Gastrocnemius medialis (tissue), 4 donors: ENCODE measurements at regions not wholly inside any gene's neighbourhood (a gene's known extent, or its start where the extent isn't known, plus 50 kb on each side); places are given as distances from the start of the nearest gene placed in this dataset.

Source experiments
- ATAC-seq, 2 donors: fragments of 150-250 bp; one replicate each; pipeline ENCODE4 v1.9.1; 2016
- DNase-seq, 2 donors: peaks; one replicate each; pipeline ENCODE4 v3.0.0-alpha.2; 2019
- H3K27ac ChIP-seq, 4 donors: fragments of 200-600 bp; sonication (generic); 1 replicate in 1 of 4; 2 replicates in 3 of 4; pipeline ENCODE4 v1.5.1; 2016 to 2018; ENCODE audit warnings: mild to moderate bottlenecking in 2 of 4, moderate library complexity in 1 of 4
- H3K27me3 ChIP-seq, 3 donors: fragments of 200-600 bp; sonication (generic) in 2 of 3; 1 replicate in 1 of 3; 2 replicates in 2 of 3; pipeline versions ENCODE4 v1.5.1 to v1.6.0; 2016 to 2019; ENCODE audit warnings: mild to moderate bottlenecking in 1 of 3, moderate library complexity in 1 of 3
- H3K36me3 ChIP-seq, 2 donors: fragments of 200-600 bp; sonication (generic) in 1 of 2; one replicate each; pipeline ENCODE4 v1.5.1; 2017 to 2018
- H3K4me1 ChIP-seq, 2 donors: fragments of 200-600 bp; sonication (generic) in 1 of 2; one replicate each; pipeline ENCODE4 v1.5.1; 2016 to 2017; ENCODE audit warnings: mild to moderate bottlenecking in 2 of 2
- H3K4me3 ChIP-seq, 4 donors: fragments of 200-600 bp; sonication (generic) in 3 of 4; 1 replicate in 1 of 4; 2 replicates in 3 of 4; pipeline ENCODE4 v1.5.1; 2016 to 2019; ENCODE audit warnings: mild to moderate bottlenecking in 2 of 4
- H3K9me3 ChIP-seq, 3 donors: fragments of 200-600 bp; sonication (generic) in 2 of 3; 1 replicate in 1 of 3; 2 replicates in 2 of 3; pipeline ENCODE4 v1.5.1; 2016 to 2019
- POLR2A ChIP-seq, 2 donors: fragments of 450-650 bp; IDR thresholded peaks; one replicate each; pipeline ENCODE4 v1.6.1; 2017; ENCODE audit warnings: antibody characterized with exemption in 2 of 2, mild to moderate bottlenecking in 2 of 2, moderate library complexity in 2 of 2
- in situ Hi-C, 4 donors: fragments of 200-750 bp; cut with MboI; loops; one replicate each; pipeline versions ENCODE4 v1.15.0 to v1.8.0; 2017; ENCODE audit warnings: low sequenced_read_pairs in 4 of 4
- intact Hi-C: fragments of 100-400 bp; cut with DNase I; formaldehyde crosslinking; loops from one replicate; pipeline ENCODE4 v1.15.1; 2023; ENCODE audit warnings: low total_unique reads
- TF ChIP-seq, protein P1 (sequence below), 5 experiments: fragments of 450-650 bp in 3 of 5; fragments of 200-600 bp in 2 of 5; sonication (generic) in 2 of 5; IDR thresholded peaks in 4 of 5; conservative IDR thresholded peaks in 1 of 5; 1 replicate in 4 of 5; 2 replicates in 1 of 5; pipeline ENCODE4 v1.5.1; 2016 to 2019; ENCODE audit warnings: antibody characterized with exemption in 5 of 5, mild to moderate bottlenecking in 3 of 5, moderate library complexity in 3 of 5

DNA sequence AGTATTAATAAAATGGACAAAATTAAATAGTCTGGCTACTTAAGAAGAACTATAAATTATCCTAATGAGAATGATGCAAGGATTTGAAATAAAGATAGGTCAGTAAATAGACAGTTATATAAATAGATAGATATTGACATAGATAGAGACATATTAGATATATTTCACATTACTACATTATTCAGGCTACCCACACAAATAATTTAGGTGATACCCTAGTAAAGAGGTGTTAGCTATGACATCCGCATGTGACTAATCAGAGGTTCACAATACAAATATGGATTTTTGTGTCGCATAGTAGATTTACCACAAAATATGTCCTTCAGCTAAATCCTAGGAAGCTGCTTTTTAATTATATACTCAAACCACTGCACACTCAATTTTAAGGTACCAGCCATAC lies 729.0 kb upstream of the ANO3 start:
- no peaks in the 10 kb centered on the region for H3K9me3 ChIP-seq
- no peak overlapping the region for H3K27ac ChIP-seq
- in situ Hi-C loops (no loop called here), intact Hi-C loops (no loop called here)
- no peaks in the 10 kb centered on the region for H3K4me1 ChIP-seq
- no peak overlapping the region for H3K4me3 ChIP-seq
- H3K27me3 ChIP-seq = no peaks in the 10 kb centered on the region
- DNase-seq (no peak), ATAC-seq (no peak)
- TF ChIP-seq, protein P1, sequence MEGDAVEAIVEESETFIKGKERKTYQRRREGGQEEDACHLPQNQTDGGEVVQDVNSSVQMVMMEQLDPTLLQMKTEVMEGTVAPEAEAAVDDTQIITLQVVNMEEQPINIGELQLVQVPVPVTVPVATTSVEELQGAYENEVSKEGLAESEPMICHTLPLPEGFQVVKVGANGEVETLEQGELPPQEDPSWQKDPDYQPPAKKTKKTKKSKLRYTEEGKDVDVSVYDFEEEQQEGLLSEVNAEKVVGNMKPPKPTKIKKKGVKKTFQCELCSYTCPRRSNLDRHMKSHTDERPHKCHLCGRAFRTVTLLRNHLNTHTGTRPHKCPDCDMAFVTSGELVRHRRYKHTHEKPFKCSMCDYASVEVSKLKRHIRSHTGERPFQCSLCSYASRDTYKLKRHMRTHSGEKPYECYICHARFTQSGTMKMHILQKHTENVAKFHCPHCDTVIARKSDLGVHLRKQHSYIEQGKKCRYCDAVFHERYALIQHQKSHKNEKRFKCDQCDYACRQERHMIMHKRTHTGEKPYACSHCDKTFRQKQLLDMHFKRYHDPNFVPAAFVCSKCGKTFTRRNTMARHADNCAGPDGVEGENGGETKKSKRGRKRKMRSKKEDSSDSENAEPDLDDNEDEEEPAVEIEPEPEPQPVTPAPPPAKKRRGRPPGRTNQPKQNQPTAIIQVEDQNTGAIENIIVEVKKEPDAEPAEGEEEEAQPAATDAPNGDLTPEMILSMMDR (IDR thresholded peaks at IDR 0.05 in 4 of 5, conservative IDR thresholded peaks at IDR 0.05 in 1 of 5) = no peak
- no peak for TF ChIP-seq POLR2A (IDR thresholded peaks at IDR 0.05)
- no peaks in the 10 kb centered on the region for H3K36me3 ChIP-seq

DNA sequence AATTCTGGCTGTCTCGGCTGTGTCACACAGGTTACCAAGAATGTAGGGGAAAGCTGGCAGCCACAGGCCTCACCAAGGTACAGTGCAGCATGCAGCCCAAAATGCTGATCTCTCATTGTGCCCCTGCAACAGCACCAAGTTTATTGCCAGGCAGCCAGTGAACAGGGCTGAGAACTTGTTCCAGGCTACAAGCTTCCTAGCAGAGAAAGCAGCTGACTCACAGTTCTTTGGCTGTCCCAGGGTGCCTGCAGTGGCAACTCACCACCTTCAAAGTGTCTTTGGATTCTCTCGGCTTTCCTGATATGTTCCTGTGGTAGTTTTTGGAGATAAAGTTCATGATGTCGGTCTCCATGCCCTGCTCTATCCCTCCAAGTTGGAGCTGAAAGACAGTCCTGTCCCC lies 719.1 kb upstream of the ANO3 start:
- in situ Hi-C loops = no loop called here
- H3K9me3 ChIP-seq = no peaks in the 10 kb centered on the region
- TF ChIP-seq POLR2A (IDR thresholded peaks at IDR 0.05) = no peak
- TF ChIP-seq, protein P1 (IDR thresholded peaks at IDR 0.05 in 4 of 5, conservative IDR thresholded peaks at IDR 0.05 in 1 of 5) = no peak
- ATAC-seq (no peak), DNase-seq (no peak)
- no peaks in the 10 kb centered on the region for H3K4me1 ChIP-seq
- no peak overlapping the region for H3K4me3 ChIP-seq
- H3K27ac ChIP-seq = no peak overlapping the region
- intact Hi-C loops = no loop called here
- H3K27me3 ChIP-seq = no peaks in the 10 kb centered on the region
- H3K36me3 ChIP-seq = no peaks in the 10 kb centered on the region

DNA sequence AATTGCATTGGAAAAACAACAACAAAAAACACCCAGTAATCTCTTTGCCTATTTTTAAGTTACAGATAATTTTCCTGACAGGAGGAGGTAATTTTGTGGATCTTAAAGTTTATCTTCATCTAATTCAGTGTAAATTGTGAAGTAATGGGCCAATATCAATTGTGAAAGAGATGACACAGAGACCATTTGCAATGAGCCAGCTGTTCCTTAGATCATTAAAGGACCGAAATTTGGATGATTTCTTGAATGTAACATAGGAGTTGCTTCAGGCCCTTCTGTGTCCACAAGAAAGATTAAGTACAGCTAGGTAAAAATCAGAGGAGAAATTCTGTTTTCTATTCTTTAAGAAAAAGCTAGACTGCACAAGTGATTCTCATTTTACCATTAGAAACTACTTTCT lies 718.5 kb upstream of the ANO3 start:
- no peaks in the 10 kb centered on the region for H3K9me3 ChIP-seq
- H3K4me1 ChIP-seq = no peaks in the 10 kb centered on the region
- TF ChIP-seq, protein P1 (IDR thresholded peaks at IDR 0.05 in 4 of 5, conservative IDR thresholded peaks at IDR 0.05 in 1 of 5) = no peak
- TF ChIP-seq POLR2A (IDR thresholded peaks at IDR 0.05) = no peak
- in situ Hi-C loops (no loop called here), intact Hi-C loops (no loop called here)
- H3K27ac ChIP-seq = no peak overlapping the region
- no peaks in the 10 kb centered on the region for H3K36me3 ChIP-seq
- ATAC-seq = no peak
- no peak for DNase-seq
- no peaks in the 10 kb centered on the region for H3K27me3 ChIP-seq
- H3K4me3 ChIP-seq = no peak overlapping the region

DNA sequence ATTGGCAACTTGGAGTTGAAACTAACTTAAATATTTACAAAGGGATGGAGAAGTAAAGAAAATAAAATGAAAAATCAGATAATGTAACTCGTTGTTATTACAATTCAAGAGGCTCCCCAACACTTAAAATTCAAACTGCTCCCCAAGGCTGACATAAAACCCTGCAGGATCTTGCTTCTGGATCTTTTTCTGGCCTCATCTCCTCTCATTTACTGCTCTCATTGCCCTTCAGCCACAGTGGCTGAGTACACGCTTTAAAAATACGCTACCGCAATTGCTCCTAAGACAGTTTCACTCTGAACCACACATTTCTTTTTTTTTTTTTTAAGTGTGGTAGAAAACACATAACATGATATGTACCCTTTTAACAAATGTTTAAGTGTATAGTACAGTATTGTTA lies 718.1 kb upstream of the ANO3 start:
- Histone ChIP-seq H3K4me1 (no peaks in the 10 kb centered on the region), H3K27me3 (no peaks in the 10 kb centered on the region), H3K36me3 (no peaks in the 10 kb centered on the region), H3K9me3 (no peaks in the 10 kb centered on the region), H3K27ac (no peak overlapping the region), H3K4me3 (no peak overlapping the region)
- intact Hi-C loops (no loop called here), in situ Hi-C loops (no loop called here)
- TF ChIP-seq, protein P1 (IDR thresholded peaks at IDR 0.05 in 4 of 5, conservative IDR thresholded peaks at IDR 0.05 in 1 of 5) = no peak
- TF ChIP-seq POLR2A (IDR thresholded peaks at IDR 0.05) = no peak
- DNase-seq = no peak
- ATAC-seq = no peak

DNA sequence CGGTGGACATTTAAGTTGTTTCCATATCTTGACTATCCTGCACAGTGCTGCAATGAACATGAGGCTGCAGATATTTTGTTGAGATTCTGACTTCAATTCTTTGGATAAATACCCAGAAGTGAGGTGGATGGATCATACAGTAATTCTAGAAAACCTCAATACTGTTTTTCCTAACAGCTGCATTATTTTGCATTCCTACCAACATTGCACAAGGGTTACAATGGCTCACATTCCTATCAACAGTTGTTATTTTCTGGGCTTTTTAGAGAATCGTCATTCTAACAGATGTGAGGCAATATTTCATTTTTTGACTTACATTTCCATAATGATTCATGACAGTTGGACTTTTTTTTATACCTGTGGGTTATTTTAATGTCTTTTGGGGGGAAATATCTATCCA lies 716.9 kb upstream of the ANO3 start:
- in situ Hi-C loops = no loop called here
- intact Hi-C loops = no loop called here
- H3K36me3 ChIP-seq = no peaks in the 10 kb centered on the region

More for the DNA sequence above, 716.9 kb upstream of the ANO3 start:
- Histone ChIP-seq H3K27ac (no peak overlapping the region), H3K9me3 (no peaks in the 10 kb centered on the region), H3K4me1 (no peaks in the 10 kb centered on the region), H3K4me3 (no peak overlapping the region), H3K27me3 (no peaks in the 10 kb centered on the region)
- TF ChIP-seq, protein P1 (IDR thresholded peaks at IDR 0.05 in 4 of 5, conservative IDR thresholded peaks at IDR 0.05 in 1 of 5) = no peak
- TF ChIP-seq POLR2A (IDR thresholded peaks at IDR 0.05) = no peak
- ATAC-seq (no peak), DNase-seq (no peak)
